ENCODE measurements at regions not wholly inside any gene's neighbourhood (a gene's known extent, or its start where the extent isn't known, plus 50 kb on each side); places are given as distances from the start of the nearest gene placed in this dataset.

- Histone ChIP-seq H3K4me2 (ENCODE audit: low read length) (peak overlapping the region; percentile 20), H3K4me3 (ENCODE audit: low read depth, low read length) (no peak overlapping the region), H3K27me3 (ENCODE audit: control insufficient read depth, insufficient read depth, low read length) (no peaks in the 10 kb centered on the region), H3K9ac (no peak overlapping the region), H3K36me3 (ENCODE audit: control insufficient read depth, insufficient read depth, low read length) (no peaks in the 10 kb centered on the region), H3K4me1 (peaks cover 13% of the 10 kb centered on the region), H3K27ac (no peak overlapping the region), H3K79me2 (no peaks in the 10 kb centered on the region), H2AFZ (peak overlapping the region; percentile 30), H3K9me3 (ENCODE audit: control insufficient read depth, low read length) (no peaks in the 10 kb centered on the region)
- TF ChIP-seq, protein P1, sequence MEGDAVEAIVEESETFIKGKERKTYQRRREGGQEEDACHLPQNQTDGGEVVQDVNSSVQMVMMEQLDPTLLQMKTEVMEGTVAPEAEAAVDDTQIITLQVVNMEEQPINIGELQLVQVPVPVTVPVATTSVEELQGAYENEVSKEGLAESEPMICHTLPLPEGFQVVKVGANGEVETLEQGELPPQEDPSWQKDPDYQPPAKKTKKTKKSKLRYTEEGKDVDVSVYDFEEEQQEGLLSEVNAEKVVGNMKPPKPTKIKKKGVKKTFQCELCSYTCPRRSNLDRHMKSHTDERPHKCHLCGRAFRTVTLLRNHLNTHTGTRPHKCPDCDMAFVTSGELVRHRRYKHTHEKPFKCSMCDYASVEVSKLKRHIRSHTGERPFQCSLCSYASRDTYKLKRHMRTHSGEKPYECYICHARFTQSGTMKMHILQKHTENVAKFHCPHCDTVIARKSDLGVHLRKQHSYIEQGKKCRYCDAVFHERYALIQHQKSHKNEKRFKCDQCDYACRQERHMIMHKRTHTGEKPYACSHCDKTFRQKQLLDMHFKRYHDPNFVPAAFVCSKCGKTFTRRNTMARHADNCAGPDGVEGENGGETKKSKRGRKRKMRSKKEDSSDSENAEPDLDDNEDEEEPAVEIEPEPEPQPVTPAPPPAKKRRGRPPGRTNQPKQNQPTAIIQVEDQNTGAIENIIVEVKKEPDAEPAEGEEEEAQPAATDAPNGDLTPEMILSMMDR (IDR thresholded peaks at IDR 0.05): no peak
Measured at GRCh38 chr1:83545066-83545862, 453.7 kb downstream of the TTLL7 start.

GRCh38 chr1:83543222-83543973 lies 455.5 kb downstream of the TTLL7 start:
- Histone ChIP-seq H3K27ac (no peak overlapping the region), H3K9ac (no peak overlapping the region)
- TF ChIP-seq, protein P1 (IDR thresholded peaks at IDR 0.05): no peak

GRCh38 chr1:83531521-83532309 lies 467.2 kb downstream of the TTLL7 start:
- Histone ChIP-seq H3K4me2 (ENCODE audit: low read length) (no peak overlapping the region), H3K27ac (no peak overlapping the region), H3K36me3 (ENCODE audit: control insufficient read depth, insufficient read depth, low read length) (no peaks in the 10 kb centered on the region), H3K4me3 (ENCODE audit: low read depth, low read length) (no peak overlapping the region), H3K4me1 (no peaks in the 10 kb centered on the region), H3K27me3 (ENCODE audit: control insufficient read depth, insufficient read depth, low read length) (no peaks in the 10 kb centered on the region), H3K79me2 (no peaks in the 10 kb centered on the region), H3K9ac (no peak overlapping the region), H3K9me3 (ENCODE audit: control insufficient read depth, low read length) (no peaks in the 10 kb centered on the region), H2AFZ (no peak overlapping the region)
- TF ChIP-seq, protein P1 (IDR thresholded peaks at IDR 0.05): no peak

More at GRCh38 chr1:83543222-83543973, 455.5 kb downstream of the TTLL7 start:
- Histone ChIP-seq H3K4me2 (ENCODE audit: low read length) (peak overlapping the region; percentile 2), H3K79me2 (no peaks in the 10 kb centered on the region), H2AFZ (no peak overlapping the region), H3K27me3 (ENCODE audit: control insufficient read depth, insufficient read depth, low read length) (no peaks in the 10 kb centered on the region), H3K4me3 (ENCODE audit: low read depth, low read length) (no peak overlapping the region), H3K9me3 (ENCODE audit: control insufficient read depth, low read length) (no peaks in the 10 kb centered on the region), H3K4me1 (peaks cover 13% of the 10 kb centered on the region), H3K36me3 (ENCODE audit: control insufficient read depth, insufficient read depth, low read length) (no peaks in the 10 kb centered on the region)

DNA sequence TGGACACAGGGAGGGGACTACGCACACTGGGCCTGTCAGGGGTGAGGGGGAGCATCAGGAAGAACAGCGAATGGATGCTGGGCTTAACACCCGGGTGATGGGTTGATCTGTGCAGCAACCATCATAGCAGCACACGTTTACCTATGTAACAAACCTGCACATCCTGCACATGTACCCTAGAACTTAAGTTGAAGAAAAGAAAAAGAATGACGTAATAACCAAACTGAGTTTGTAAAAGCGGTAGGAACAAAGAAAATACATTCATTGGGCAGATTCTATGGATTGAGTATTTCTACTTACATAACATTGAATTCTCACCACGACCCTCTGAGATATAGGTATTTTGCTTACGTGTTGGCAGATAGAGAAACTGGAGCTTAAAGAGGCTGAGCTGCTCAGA lies 468.4 kb downstream of the TTLL7 start:
- H3K27ac ChIP-seq: no peak overlapping the region
- H2AFZ ChIP-seq: no peak overlapping the region
- H3K4me3 ChIP-seq (ENCODE audit: low read depth, low read length): no peak overlapping the region
- H3K4me1 ChIP-seq: no peaks in the 10 kb centered on the region
- TF ChIP-seq, protein P1 (IDR thresholded peaks at IDR 0.05): no peak
- H3K4me2 ChIP-seq (ENCODE audit: low read length): no peak overlapping the region
- no peaks in the 10 kb centered on the region for H3K36me3 ChIP-seq (ENCODE audit: control insufficient read depth, insufficient read depth, low read length)
- no peak overlapping the region for H3K9ac ChIP-seq
- H3K9me3 ChIP-seq (ENCODE audit: control insufficient read depth, low read length): no peaks in the 10 kb centered on the region
- H3K79me2 ChIP-seq: no peaks in the 10 kb centered on the region
- no peaks in the 10 kb centered on the region for H3K27me3 ChIP-seq (ENCODE audit: control insufficient read depth, insufficient read depth, low read length)

Measured in parathyroid adenoma (tissue), 2 donors.